Panc1 (cell line): ENCODE measurements at regions not wholly inside any gene's neighbourhood (a gene's known extent, or its start where the extent isn't known, plus 50 kb on each side); places are given as distances from the start of the nearest gene placed in this dataset.

ENCODE experiments used
- CTCF ChIP-seq: fragments of 450-650 bp; IDR thresholded peaks from 2 replicates; pipeline ENCODE4 v1.5.1; 2017; ENCODE audit warnings: mild to moderate bottlenecking
- POLR2AphosphoS5 ChIP-seq: IDR thresholded peaks from 2 replicates; pipeline ENCODE4 v1.6.1; 2012; ENCODE audit warnings: mild to moderate bottlenecking, low read depth, low read length, moderate library complexity

GRCh38 chr3:137194301-137194700 lies 236.5 kb downstream of the IL20RB start:
- no peak for TF ChIP-seq CTCF
- TF ChIP-seq POLR2AphosphoS5: no peak
